Stimulated activated CD4-positive, alpha-beta T cell treated with anti-CD3 and anti-CD28 coated beads, Interleukin-15, amount 100 ng/mL, for 1 hour (primary cell): ENCODE measurements at regions not wholly inside any gene's neighbourhood (a gene's known extent, or its start where the extent isn't known, plus 50 kb on each side); places are given as distances from the start of the nearest gene placed in this dataset.

Experiments used
- DNase-seq, 2 donors: peaks; one replicate each; pipeline ENCODE4 v3.0.0-alpha.2; 2020; ENCODE audit warnings: low read depth in 1 of 2, low spot score in 1 of 2

- no peak for DNase-seq
These were observed 144.9 kb upstream of the C1orf174 start for GRCh38 chr1:4044967-4045366.

GRCh38 chr1:4045397-4046010, 145.4 kb upstream of the C1orf174 start:
- DNase-seq, result no peak

GRCh38 chr1:4046836-4047461, 146.9 kb upstream of the C1orf174 start:
- no peak for DNase-seq

- DNase-seq, result no peak
These were observed 147.6 kb upstream of the C1orf174 start for GRCh38 chr1:4047666-4048065.

GRCh38 chr1:4048076-4048475, 148.0 kb upstream of the C1orf174 start:
- no peak for DNase-seq

- no peak for DNase-seq
These were observed 148.8 kb upstream of the C1orf174 start for GRCh38 chr1:4048921-4049320.

GRCh38 chr1:4050998-4051397, 150.9 kb upstream of the C1orf174 start:
- DNase-seq, result no peak

GRCh38 chr1:4052657-4053056, 152.6 kb upstream of the C1orf174 start:
- DNase-seq, result no peak

GRCh38 chr1:4053160-4053748, 153.2 kb upstream of the C1orf174 start:
- no peak for DNase-seq

GRCh38 chr1:4053774-4054173, 153.7 kb upstream of the C1orf174 start:
- no peak for DNase-seq

- no peak for DNase-seq
These were observed 155.4 kb upstream of the C1orf174 start for GRCh38 chr1:4055294-4055967.

GRCh38 chr1:4056422-4056821, 156.3 kb upstream of the C1orf174 start:
- DNase-seq, result no peak

- DNase-seq, result no peak
These were observed 156.9 kb upstream of the C1orf174 start for GRCh38 chr1:4056989-4057388.

- no peak for DNase-seq
These were observed 157.5 kb upstream of the C1orf174 start for GRCh38 chr1:4057603-4058002.

- no peak for DNase-seq
These were observed 158.1 kb upstream of the C1orf174 start for GRCh38 chr1:4058122-4058521.

GRCh38 chr1:4058706-4059105, 158.6 kb upstream of the C1orf174 start:
- DNase-seq, result no peak

GRCh38 chr1:4059270-4059669, 159.2 kb upstream of the C1orf174 start:
- no peak for DNase-seq

GRCh38 chr1:4060850-4061249, 160.8 kb upstream of the C1orf174 start:
- no peak for DNase-seq

- no peak for DNase-seq
These were observed 161.5 kb upstream of the C1orf174 start for GRCh38 chr1:4061521-4062031.

GRCh38 chr1:4062041-4062440, 162.0 kb upstream of the C1orf174 start:
- DNase-seq, result no peak

- DNase-seq, result no peak
These were observed 162.5 kb upstream of the C1orf174 start for GRCh38 chr1:4062560-4062959.

GRCh38 chr1:4062992-4063391, 162.9 kb upstream of the C1orf174 start:
- DNase-seq, result no peak
